Activated T-cell treated with anti-CD3 and anti-CD28 coated beads, Interleukin-2, amount 50 U/mL, for 4 hours (primary cell): ENCODE measurements at regions not wholly inside any gene's neighbourhood (a gene's known extent, or its start where the extent isn't known, plus 50 kb on each side); places are given as distances from the start of the nearest gene placed in this dataset.

Experiments used
- ATAC-seq, 2 donors: fragments of 200-7000 bp; cut with Tn5 transposase; one replicate each; pipeline ENCODE4 v1.10.0; 2021
- DNase-seq: peaks from one replicate; pipeline ENCODE4 v3.0.0-alpha.2; 2020
- H3K27me3 Mint-ChIP-seq: one replicate; pipeline ENCODE4 v1.8.0; 2021; ENCODE audit warnings: low read depth, mixed read lengths
- H3K36me3 Mint-ChIP-seq: one replicate; pipeline ENCODE4 v1.8.0; 2022; ENCODE audit warnings: mixed read lengths; ENCODE audit not compliant: insufficient read depth
- H3K4me1 Mint-ChIP-seq: one replicate; pipeline ENCODE4 v1.8.0; 2021; ENCODE audit warnings: low read depth, mixed read lengths
- H3K4me3 Mint-ChIP-seq: one replicate; pipeline ENCODE4 v1.8.0; 2021; ENCODE audit warnings: mild to moderate bottlenecking, moderate library complexity, mixed read lengths
- H3K9me3 Mint-ChIP-seq: one replicate; pipeline ENCODE4 v1.8.0; 2021; ENCODE audit warnings: mixed read lengths

GRCh38 chr2:235352541-235352940 is 141.3 kb upstream of the AGAP1 start:
- Mint-ChIP-seq H3K4me1 (no peaks in the 10 kb centered on the region), H3K27me3 (peaks cover 17% of the 10 kb centered on the region), H3K4me3 (no peak overlapping the region), H3K9me3 (no peaks in the 10 kb centered on the region), H3K36me3 (no peaks in the 10 kb centered on the region)
- no peak for ATAC-seq
- no peak for DNase-seq

GRCh38 chr2:235357881-235358280 is 136.0 kb upstream of the AGAP1 start:
- Mint-ChIP-seq H3K27me3 (peaks cover 3% of the 10 kb centered on the region), H3K9me3 (no peaks in the 10 kb centered on the region), H3K4me1 (no peaks in the 10 kb centered on the region), H3K36me3 (no peaks in the 10 kb centered on the region), H3K4me3 (no peak overlapping the region)
- no peak for DNase-seq
- no peak for ATAC-seq

- no peaks in the 10 kb centered on the region for H3K9me3 Mint-ChIP-seq
- ATAC-seq (no peak), DNase-seq (no peak)
- no peaks in the 10 kb centered on the region for H3K36me3 Mint-ChIP-seq
- peaks cover 6% of the 10 kb centered on the region for H3K27me3 Mint-ChIP-seq
- H3K4me1 Mint-ChIP-seq: no peaks in the 10 kb centered on the region
- no peak overlapping the region for H3K4me3 Mint-ChIP-seq
These were observed 134.8 kb upstream of the AGAP1 start for GRCh38 chr2:235358981-235359471.

- no peaks in the 10 kb centered on the region for H3K4me1 Mint-ChIP-seq
- DNase-seq (no peak), ATAC-seq (no peak)
- no peaks in the 10 kb centered on the region for H3K36me3 Mint-ChIP-seq
- H3K9me3 Mint-ChIP-seq: no peaks in the 10 kb centered on the region
- H3K4me3 Mint-ChIP-seq: no peak overlapping the region
- peaks cover 6% of the 10 kb centered on the region for H3K27me3 Mint-ChIP-seq
These were observed 133.4 kb upstream of the AGAP1 start for GRCh38 chr2:235360446-235360845.

GRCh38 chr2:235365743-235366142 is 128.1 kb upstream of the AGAP1 start:
- Mint-ChIP-seq H3K27me3 (peaks cover 3% of the 10 kb centered on the region), H3K9me3 (no peaks in the 10 kb centered on the region), H3K36me3 (no peaks in the 10 kb centered on the region), H3K4me1 (no peaks in the 10 kb centered on the region), H3K4me3 (no peak overlapping the region)
- no peak for DNase-seq
- no peak for ATAC-seq

- DNase-seq (no peak), ATAC-seq (no peak)
- peaks cover 5% of the 10 kb centered on the region for H3K27me3 Mint-ChIP-seq
- no peak overlapping the region for H3K4me3 Mint-ChIP-seq
- H3K9me3 Mint-ChIP-seq: no peaks in the 10 kb centered on the region
- no peaks in the 10 kb centered on the region for H3K36me3 Mint-ChIP-seq
- H3K4me1 Mint-ChIP-seq: no peaks in the 10 kb centered on the region
These were observed 127.5 kb upstream of the AGAP1 start for GRCh38 chr2:235366390-235366789.

GRCh38 chr2:235366807-235367206 is 127.0 kb upstream of the AGAP1 start:
- Mint-ChIP-seq H3K4me3 (no peak overlapping the region), H3K9me3 (no peaks in the 10 kb centered on the region), H3K4me1 (no peaks in the 10 kb centered on the region), H3K36me3 (no peaks in the 10 kb centered on the region), H3K27me3 (peaks cover 5% of the 10 kb centered on the region)
- ATAC-seq (no peak), DNase-seq (no peak)

- H3K27me3 Mint-ChIP-seq: peaks cover 7% of the 10 kb centered on the region
- H3K4me3 Mint-ChIP-seq: no peak overlapping the region
- no peak for DNase-seq
- no peaks in the 10 kb centered on the region for H3K4me1 Mint-ChIP-seq
- no peaks in the 10 kb centered on the region for H3K9me3 Mint-ChIP-seq
- no peaks in the 10 kb centered on the region for H3K36me3 Mint-ChIP-seq
- no peak for ATAC-seq
These were observed 122.8 kb upstream of the AGAP1 start for GRCh38 chr2:235371018-235371417.

GRCh38 chr2:235373171-235373570 is 120.7 kb upstream of the AGAP1 start:
- ATAC-seq (no peak), DNase-seq (no peak)
- H3K4me3 Mint-ChIP-seq: no peak overlapping the region
- peaks cover 13% of the 10 kb centered on the region for H3K27me3 Mint-ChIP-seq
- H3K9me3 Mint-ChIP-seq: no peaks in the 10 kb centered on the region
- no peaks in the 10 kb centered on the region for H3K36me3 Mint-ChIP-seq
- no peaks in the 10 kb centered on the region for H3K4me1 Mint-ChIP-seq

- H3K36me3 Mint-ChIP-seq: no peaks in the 10 kb centered on the region
- no peak for DNase-seq
- H3K4me1 Mint-ChIP-seq: no peaks in the 10 kb centered on the region
- ATAC-seq: no peak
- H3K9me3 Mint-ChIP-seq: no peaks in the 10 kb centered on the region
- peaks cover 23% of the 10 kb centered on the region for H3K27me3 Mint-ChIP-seq
- no peak overlapping the region for H3K4me3 Mint-ChIP-seq
These were observed 116.7 kb upstream of the AGAP1 start for GRCh38 chr2:235377176-235377575.

GRCh38 chr2:235378246-235378645 is 115.6 kb upstream of the AGAP1 start:
- no peaks in the 10 kb centered on the region for H3K9me3 Mint-ChIP-seq
- ATAC-seq (no peak), DNase-seq (no peak)

GRCh38 chr2:235378944-235379343 is 114.9 kb upstream of the AGAP1 start:
- ATAC-seq: no peak

More at GRCh38 chr2:235378246-235378645, 115.6 kb upstream of the AGAP1 start:
- Mint-ChIP-seq H3K4me1 (no peaks in the 10 kb centered on the region), H3K27me3 (peaks cover 23% of the 10 kb centered on the region), H3K36me3 (no peaks in the 10 kb centered on the region), H3K4me3 (no peak overlapping the region)

GRCh38 chr2:235381261-235381912 is 112.5 kb upstream of the AGAP1 start:
- ATAC-seq (no peak), DNase-seq (no peak)
- Mint-ChIP-seq H3K9me3 (no peaks in the 10 kb centered on the region), H3K36me3 (no peaks in the 10 kb centered on the region), H3K4me3 (no peak overlapping the region), H3K4me1 (no peaks in the 10 kb centered on the region), H3K27me3 (peaks cover 19% of the 10 kb centered on the region)

More at GRCh38 chr2:235378944-235379343, 114.9 kb upstream of the AGAP1 start:
- Mint-ChIP-seq H3K9me3 (no peaks in the 10 kb centered on the region), H3K27me3 (peaks cover 23% of the 10 kb centered on the region), H3K36me3 (no peaks in the 10 kb centered on the region), H3K4me3 (no peak overlapping the region), H3K4me1 (no peaks in the 10 kb centered on the region)
- no peak for DNase-seq

- H3K36me3 Mint-ChIP-seq: no peaks in the 10 kb centered on the region
- DNase-seq (no peak), ATAC-seq (no peak)
- H3K4me1 Mint-ChIP-seq: no peaks in the 10 kb centered on the region
- H3K27me3 Mint-ChIP-seq: peaks cover 18% of the 10 kb centered on the region
- no peaks in the 10 kb centered on the region for H3K9me3 Mint-ChIP-seq
- H3K4me3 Mint-ChIP-seq: no peak overlapping the region
These were observed 111.7 kb upstream of the AGAP1 start for GRCh38 chr2:235382179-235382578.

- Mint-ChIP-seq H3K4me3 (no peak overlapping the region), H3K27me3 (peaks cover 17% of the 10 kb centered on the region), H3K36me3 (no peaks in the 10 kb centered on the region), H3K4me1 (no peaks in the 10 kb centered on the region), H3K9me3 (no peaks in the 10 kb centered on the region)
- DNase-seq (no peak), ATAC-seq (no peak)
These were observed 111.2 kb upstream of the AGAP1 start for GRCh38 chr2:235382601-235383000.
